Endothelial cell of umbilical vein (primary cell): ENCODE measurements at regions not wholly inside any gene's neighbourhood (a gene's known extent, or its start where the extent isn't known, plus 50 kb on each side); places are given as distances from the start of the nearest gene placed in this dataset.

Experiments
- BruUV-seq: library from RNA; stranded (reverse); fragments of 400-500 nt; replicated peaks from 2 replicates; lab custom pipeline; 2021; lab: Mats Ljungman, UMichigan
- CTCF ChIA-PET: fragments of 300-600, 350-600 bp; sonication (Branson Sonifier 250); formaldehyde crosslinking; loops from one replicate; lab custom pipeline; 2021; ENCODE audit warnings: antibody characterized with exemption, inconsistent platforms; lab: Charles Lee
- POLR2A ChIA-PET: fragments of 300-600, 350-600 bp; sonication (Branson Sonifier 250); formaldehyde crosslinking; loops from one replicate; lab custom pipeline; 2021; ENCODE audit warnings: antibody characterized with exemption, inconsistent platforms; lab: Charles Lee
- DNase-seq: peaks from one replicate; pipeline ENCODE4 v3.0.0-alpha.2; 2011; ENCODE audit warnings: low read depth, low spot score
- FAIRE-seq: peaks from 2 replicates; lab custom pipeline; 2011; peaks lifted over from hg19 to GRCh38; lab: Jason Lieb, UNC
- H2AFZ ChIP-seq: 2 replicates; pipeline ENCODE4 v1.6.0; 2012; ENCODE audit warnings: low read depth, low read length, control low read depth, inconsistent platforms
- H3K27ac ChIP-seq: 2 replicates; pipeline ENCODE4 v1.5.1; 2011; ENCODE audit warnings: low read depth, mild to moderate bottlenecking, control low read depth, low read length, moderate library complexity; ENCODE audit not compliant: insufficient read depth
- H3K27me3 ChIP-seq, 2 experiments: 2 replicates each; pipeline versions ENCODE4 v1.6.0 to v1.6.1; 2011; ENCODE audit warnings: low read length in 2 of 2, mixed read lengths in 1 of 2; ENCODE audit not compliant: control insufficient read depth in 2 of 2, insufficient read depth in 2 of 2
- H3K36me3 ChIP-seq, 2 experiments: 2 replicates in 1 of 2; 3 replicates in 1 of 2; pipeline ENCODE4 v1.5.1; 2011; ENCODE audit warnings: low read length in 2 of 2, mild to moderate bottlenecking in 1 of 2, moderate library complexity in 1 of 2; ENCODE audit not compliant: control insufficient read depth in 2 of 2, insufficient read depth in 2 of 2; ENCODE audit errors: extremely low read depth in 1 of 2
- H3K4me1 ChIP-seq: 3 replicates; pipeline ENCODE4 v1.5.1; 2011; ENCODE audit warnings: mild to moderate bottlenecking, low read length; ENCODE audit not compliant: control insufficient read depth, insufficient read depth; ENCODE audit errors: extremely low read depth
- H3K4me2 ChIP-seq: 2 replicates; pipeline ENCODE4 v1.6.1; 2011; ENCODE audit warnings: low read length, control low read depth, mixed read lengths; ENCODE audit not compliant: insufficient read depth
- H3K4me3 ChIP-seq, 3 experiments: fragments of 200-600 bp in 1 of 3; sonication (generic), shearing (Covaris generic) in 1 of 3; replicated peaks in 1 of 3; 2 replicates each; pipeline ENCODE4 v1.5.1; 2011 to 2016; ENCODE audit warnings: control low read depth in 3 of 3, low read length in 3 of 3, mild to moderate bottlenecking in 2 of 3, inconsistent platforms in 1 of 3, low read depth in 1 of 3, moderate library complexity in 1 of 3; ENCODE audit not compliant: insufficient read depth in 1 of 3
- H3K79me2 ChIP-seq: 2 replicates; pipeline ENCODE4 v1.6.0; 2012; ENCODE audit warnings: low read length, inconsistent platforms; ENCODE audit not compliant: control insufficient read depth, insufficient read depth
- H3K9ac ChIP-seq: replicated peaks from 2 replicates; pipeline ENCODE3; 2011; ENCODE audit warnings: low read length, control low read depth; ENCODE audit not compliant: insufficient read depth; ENCODE audit errors: extremely low read depth
- H3K9me1 ChIP-seq: replicated peaks from 3 replicates; pipeline ENCODE4 v1.6.0; 2011; ENCODE audit warnings: mild to moderate bottlenecking, low read length; ENCODE audit not compliant: control insufficient read depth, insufficient read depth; ENCODE audit errors: extremely low read depth
- H3K9me3 ChIP-seq: replicated peaks from 2 replicates; pipeline ENCODE4 v1.5.1; 2012; ENCODE audit warnings: low read length, inconsistent platforms; ENCODE audit not compliant: control insufficient read depth, insufficient read depth
- H4K20me1 ChIP-seq: replicated peaks from 2 replicates; pipeline ENCODE3; 2011; ENCODE audit warnings: mild to moderate bottlenecking, low read length; ENCODE audit not compliant: control insufficient read depth, insufficient read depth; ENCODE audit errors: extremely low read depth
- CTCF ChIP-seq, 2 donors: IDR thresholded peaks; 1 replicate in 1 of 2; 2 replicates in 1 of 2; pipeline ENCODE4 v1.5.1; 2011; ENCODE audit warnings: low read length in 2 of 2, mild to moderate bottlenecking in 2 of 2, moderate library complexity in 2 of 2, control low read depth in 1 of 2, inconsistent platforms in 1 of 2, low read depth in 1 of 2; ENCODE audit not compliant: insufficient read depth in 1 of 2; ENCODE audit errors: extremely low read depth in 1 of 2
- EZH2 ChIP-seq: IDR thresholded peaks from 2 replicates; pipeline ENCODE4 v1.6.1; 2012; ENCODE audit warnings: borderline replicate concordance, low read depth, mild to moderate bottlenecking, moderate library complexity, low read length, inconsistent platforms; ENCODE audit not compliant: severe bottlenecking
- FOS ChIP-seq: IDR thresholded peaks from 2 replicates; pipeline ENCODE4 v1.6.1; 2011; ENCODE audit warnings: mild to moderate bottlenecking, low read length, moderate library complexity, borderline replicate concordance; ENCODE audit not compliant: insufficient read depth
- GATA2 ChIP-seq: IDR thresholded peaks from 2 replicates; pipeline ENCODE4 v1.7.0; 2011; ENCODE audit warnings: low read depth, mild to moderate bottlenecking, moderate library complexity, mixed read lengths, low read length; ENCODE audit not compliant: insufficient read length, insufficient read depth
- JUN ChIP-seq: IDR thresholded peaks from 2 replicates; pipeline ENCODE4 v1.6.1; 2011; ENCODE audit warnings: borderline replicate concordance, low read depth; ENCODE audit not compliant: insufficient read length, insufficient read depth
- MAX ChIP-seq: IDR thresholded peaks from 2 replicates; pipeline ENCODE4 v1.6.1; 2011; ENCODE audit not compliant: insufficient read depth, insufficient read length
- MYC ChIP-seq: IDR thresholded peaks from one replicate; pipeline ENCODE4 v1.6.1; 2011; ENCODE audit warnings: mild to moderate bottlenecking, low read depth, low read length
- POLR2A ChIP-seq: IDR thresholded peaks from 2 replicates; pipeline ENCODE4 v1.6.1; 2012; ENCODE audit warnings: low read depth, mild to moderate bottlenecking, control low read depth, low read length
- POLR2AphosphoS5 ChIP-seq: IDR thresholded peaks from 2 replicates; pipeline ENCODE4 v1.6.1; 2012; ENCODE audit warnings: low read depth, mild to moderate bottlenecking, control low read depth, low read length, moderate library complexity; ENCODE audit not compliant: insufficient read depth
- dilution Hi-C: fragments of 300-500 bp; cut with MboI; formaldehyde crosslinking; loops from one replicate; pipeline ENCODE4 v1.15.0; 2019; ENCODE audit warnings: low sequenced_read_pairs; ENCODE audit not compliant: extremely low pct_ligation_motif_present
- intact Hi-C: fragments of 100-400 bp; cut with micrococcal nuclease; formaldehyde crosslinking; loops from one replicate; pipeline ENCODE4 v1.10.0; 2022

- H4K20me1 ChIP-seq: no peaks in the 10 kb centered on the region
- H3K4me2 ChIP-seq: no peak overlapping the region
- H3K4me3 ChIP-seq: no peak overlapping the region
- FAIRE-seq (no peak), DNase-seq (no peak)
- no peaks in the 10 kb centered on the region for H3K79me2 ChIP-seq
- no peak overlapping the region for H3K9ac ChIP-seq
- no peaks in the 10 kb centered on the region for H3K27me3 ChIP-seq
- dilution Hi-C loops (no loop called here), intact Hi-C loops (no loop called here)
- no peaks in the 10 kb centered on the region for H3K9me1 ChIP-seq
- no peak overlapping the region for H3K27ac ChIP-seq
- H3K36me3 ChIP-seq: no peaks in the 10 kb centered on the region
- POLR2A ChIA-PET: no interaction called here
- CTCF ChIA-PET: no interaction called here
- no peak overlapping the region for H2AFZ ChIP-seq
- no peaks in the 10 kb centered on the region for H3K4me1 ChIP-seq
- H3K9me3 ChIP-seq: no peaks in the 10 kb centered on the region
- TF ChIP-seq GATA2 (no peak), JUN (no peak), MYC (no peak), MAX (no peak), CTCF (IDR thresholded peaks at IDR 0.05; ENCODE audit: extremely low read depth in 1 of 2, insufficient read depth in 1 of 2, low read depth in 1 of 2, low read length in 2 of 2) (no peak), EZH2 (no peak), POLR2AphosphoS5 (no peak), FOS (no peak), POLR2A (no peak)
- BruUV-seq: no TSS peak
These were observed 717.3 kb upstream of the ACTRT1 start for GRCh38 chrX:128769495-128769894.
